Mesendoderm (in vitro differentiated cells): ENCODE measurements at regions not wholly inside any gene's neighbourhood (a gene's known extent, or its start where the extent isn't known, plus 50 kb on each side); places are given as distances from the start of the nearest gene placed in this dataset.
A peak's percentile ranks its signal among the peaks of the same experiment; 100 is the strongest.
"Not testable (repeated sequence)": the region's sequence is repeated elsewhere in the genome, so short reads cannot be mapped to it uniquely, and the experiment has no call there.

ENCODE experiments used
- DNase-seq: peaks from one replicate; pipeline ENCODE4 v3.0.0; 2013
- H2AK5ac ChIP-seq: 2 replicates; pipeline ENCODE4 v1.6.1; 2013; ENCODE audit warnings: low read length, inconsistent platforms
- H2BK120ac ChIP-seq: 2 replicates; pipeline ENCODE4 v1.6.1; 2013; ENCODE audit warnings: low read depth, mild to moderate bottlenecking, low read length, moderate library complexity, mixed read lengths
- H2BK15ac ChIP-seq: replicated peaks from 2 replicates; pipeline ENCODE4 v1.6.1; 2013; ENCODE audit warnings: low read depth, mild to moderate bottlenecking, moderate library complexity
- H2BK5ac ChIP-seq: 2 replicates; pipeline ENCODE4 v1.6.1; 2013; ENCODE audit warnings: low read length, inconsistent platforms
- H3K18ac ChIP-seq: 2 replicates; pipeline ENCODE4 v1.6.1; 2013; ENCODE audit warnings: mild to moderate bottlenecking, low read length, mixed read lengths
- H3K23ac ChIP-seq: one replicate; pipeline ENCODE4 v1.6.1; 2013; ENCODE audit warnings: low read length
- H3K27ac ChIP-seq: 2 replicates; pipeline ENCODE4 v1.5.1; 2013; ENCODE audit warnings: low read depth, mild to moderate bottlenecking, inconsistent platforms, low read length, moderate library complexity
- H3K27me3 ChIP-seq: 2 replicates; pipeline ENCODE4 v1.6.1; 2013; ENCODE audit warnings: low read length, control low read depth, mild to moderate bottlenecking, inconsistent platforms; ENCODE audit not compliant: insufficient read depth, poor library complexity
- H3K36me3 ChIP-seq: 2 replicates; pipeline ENCODE4 v1.6.1; 2013; ENCODE audit warnings: low read length, inconsistent platforms; ENCODE audit not compliant: control insufficient read depth, insufficient read depth
- H3K4ac ChIP-seq: one replicate; pipeline ENCODE4 v1.6.1; 2013; ENCODE audit warnings: low read depth, mild to moderate bottlenecking, low read length, moderate library complexity
- H3K4me1 ChIP-seq: 2 replicates; pipeline ENCODE4 v1.6.1; 2013; ENCODE audit warnings: low read depth, low read length, inconsistent platforms; ENCODE audit not compliant: control insufficient read depth
- H3K4me2 ChIP-seq: 2 replicates; pipeline ENCODE4 v1.6.1; 2013; ENCODE audit warnings: low read length
- H3K4me3 ChIP-seq: 2 replicates; pipeline ENCODE4 v1.5.1; 2013; ENCODE audit warnings: mild to moderate bottlenecking, low read length
- H3K56ac ChIP-seq: one replicate; pipeline ENCODE4 v1.6.1; 2013; ENCODE audit warnings: low read length
- H3K79me1 ChIP-seq: 2 replicates; pipeline ENCODE4 v1.6.1; 2013; ENCODE audit warnings: low read length, inconsistent platforms
- H3K79me2 ChIP-seq: 2 replicates; pipeline ENCODE4 v1.6.1; 2013; ENCODE audit warnings: mild to moderate bottlenecking, low read length; ENCODE audit not compliant: control insufficient read depth, insufficient read depth
- H3K9ac ChIP-seq: 2 replicates; pipeline ENCODE4 v1.6.1; 2013; ENCODE audit warnings: low read length, inconsistent platforms
- H4K5ac ChIP-seq: one replicate; pipeline ENCODE4 v1.6.1; 2013; ENCODE audit warnings: low read length
- H4K8ac ChIP-seq: one replicate; pipeline ENCODE4 v1.6.1; 2013; ENCODE audit warnings: low read depth, mild to moderate bottlenecking, control low read depth, low read length, moderate library complexity
- WGBS: extraction: QIAGEN DNeasy Blood & Tissue Kit; methylation state at CpG from one replicate; pipeline ENCODE4 v1.1.7; 2013; ENCODE audit warnings: low lambda C conversion rate, missing lambda C conversion rate; ENCODE audit not compliant: insufficient coverage; ENCODE audit errors: extremely low coverage; 5-methylcytosine and 5-hydroxymethylcytosine counted together

- H3K27me3 ChIP-seq = no peaks in the 10 kb centered on the region
- H3K4me3 ChIP-seq = no peak overlapping the region
- H3K23ac ChIP-seq = no peak overlapping the region
- no peak overlapping the region for H4K8ac ChIP-seq
- no peak for DNase-seq
- no peak overlapping the region for H2BK120ac ChIP-seq
- no CpG with 5 or more reads among the region's 4 CpGs for WGBS
- H2BK15ac ChIP-seq = no peak overlapping the region
- H3K79me1 ChIP-seq = no peaks in the 10 kb centered on the region
- no peak overlapping the region for H3K27ac ChIP-seq
- H2AK5ac ChIP-seq = no peak overlapping the region
- H3K4me2 ChIP-seq = no peak overlapping the region
- H3K36me3 ChIP-seq = no peaks in the 10 kb centered on the region
- H3K9ac ChIP-seq = no peak overlapping the region
- H3K4ac ChIP-seq = no peak overlapping the region
- H2BK5ac ChIP-seq = no peak overlapping the region
- H3K79me2 ChIP-seq = no peaks in the 10 kb centered on the region
- H3K56ac ChIP-seq = no peak overlapping the region
- H4K5ac ChIP-seq = no peak overlapping the region
- H3K18ac ChIP-seq = no peak overlapping the region
- H3K4me1 ChIP-seq = no peaks in the 10 kb centered on the region
These were observed 196.6 kb upstream of the TMEM196 start for GRCh38 chr7:19969859-19970493.

DNA sequence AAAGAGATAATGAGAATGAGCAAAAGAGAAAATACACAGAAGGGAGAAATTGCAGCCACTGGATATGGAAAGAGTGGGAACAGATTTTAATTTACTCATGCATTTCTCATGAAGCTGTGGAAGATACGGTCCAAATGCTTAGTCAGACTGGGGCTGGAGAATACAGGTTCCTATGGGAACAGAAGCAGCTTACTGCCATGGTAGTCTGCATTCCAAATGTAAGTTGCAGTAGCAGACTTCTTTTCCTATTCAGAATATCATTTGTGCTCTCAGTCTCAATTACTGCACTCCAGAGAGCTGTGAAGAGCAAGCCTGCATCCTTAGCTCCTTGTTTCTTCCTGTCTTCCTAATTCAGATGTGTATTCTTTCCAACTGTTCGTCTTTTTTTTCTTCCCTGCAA lies 190.8 kb upstream of the TMEM196 start:
- no peak for DNase-seq
- Histone ChIP-seq H3K27ac (no peak overlapping the region), H3K79me1 (no peaks in the 10 kb centered on the region), H3K27me3 (no peaks in the 10 kb centered on the region), H3K79me2 (no peaks in the 10 kb centered on the region), H3K9ac (no peak overlapping the region), H2AK5ac (no peak overlapping the region), H3K36me3 (no peaks in the 10 kb centered on the region), H3K4me3 (no peak overlapping the region), H3K23ac (no peak overlapping the region), H4K8ac (no peak overlapping the region), H3K4me2 (no peak overlapping the region), H2BK5ac (no peak overlapping the region), H2BK120ac (no peak overlapping the region), H3K4ac (no peak overlapping the region), H3K18ac (no peak overlapping the region), H3K4me1 (no peaks in the 10 kb centered on the region), H4K5ac (no peak overlapping the region), H2BK15ac (no peak overlapping the region), H3K56ac (no peak overlapping the region)
- no CpG with 5 or more reads among the region's 2 CpGs for WGBS

DNA sequence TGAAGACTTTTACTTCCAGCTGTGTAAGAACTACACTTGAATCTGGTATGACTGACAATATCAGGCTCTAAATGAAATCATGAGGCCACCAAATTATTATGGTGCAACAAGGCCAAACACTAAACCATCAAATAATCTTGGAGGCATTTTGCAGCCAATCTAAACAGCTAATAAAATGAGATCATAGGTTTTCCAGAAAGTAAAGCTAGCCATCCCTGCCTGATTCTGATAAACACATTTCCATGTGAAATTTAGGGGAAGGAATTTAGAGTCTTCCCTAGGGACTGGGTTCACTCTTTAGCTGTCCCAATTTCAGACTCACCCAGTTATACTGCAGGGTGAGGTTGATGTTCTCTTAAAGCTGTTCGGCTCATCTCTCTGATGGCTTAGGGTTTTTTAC lies 190.3 kb upstream of the TMEM196 start:
- Histone ChIP-seq H3K4me1 (no peaks in the 10 kb centered on the region), H3K18ac (no peak overlapping the region), H2AK5ac (no peak overlapping the region), H3K56ac (no peak overlapping the region), H2BK5ac (no peak overlapping the region), H3K23ac (no peak overlapping the region), H3K4me2 (no peak overlapping the region), H3K4ac (no peak overlapping the region), H3K9ac (no peak overlapping the region), H2BK120ac (no peak overlapping the region), H3K79me2 (no peaks in the 10 kb centered on the region), H3K36me3 (no peaks in the 10 kb centered on the region), H4K8ac (no peak overlapping the region), H3K27me3 (no peaks in the 10 kb centered on the region), H2BK15ac (no peak overlapping the region), H3K4me3 (no peak overlapping the region), H3K27ac (no peak overlapping the region), H4K5ac (no peak overlapping the region), H3K79me1 (no peaks in the 10 kb centered on the region)
- no CpG with 5 or more reads among the region's 1 CpG for WGBS
- DNase-seq = no peak

DNA sequence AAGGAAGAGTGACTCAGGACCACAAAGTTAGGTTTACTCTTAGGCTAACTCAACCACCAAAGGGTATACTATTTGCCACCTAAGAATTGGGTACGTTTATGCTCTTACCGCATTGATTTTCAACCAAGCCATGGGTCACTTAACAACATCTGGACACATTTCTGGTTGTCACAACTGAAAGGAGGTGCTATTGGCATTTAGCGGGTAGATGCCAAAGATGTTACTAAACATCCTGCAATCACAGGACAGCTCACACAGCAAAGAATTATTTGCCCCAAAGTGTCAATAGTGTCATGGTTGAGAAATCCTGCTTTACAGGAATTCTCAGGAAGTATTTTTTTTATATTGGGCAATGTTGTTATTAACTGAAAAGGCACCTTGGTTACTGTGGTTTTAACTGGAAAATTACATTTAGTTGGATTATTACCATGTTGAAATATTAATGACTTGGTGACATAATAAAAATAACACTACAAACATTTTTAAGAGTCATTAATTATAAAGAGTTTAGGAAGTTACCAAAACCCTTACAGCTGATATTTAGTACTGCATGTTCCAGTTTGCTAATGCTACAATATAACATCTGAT lies 185.0 kb upstream of the TMEM196 start:
- Histone ChIP-seq H3K4me2 (no peak overlapping the region), H2AK5ac (no peak overlapping the region), H3K79me2 (no peaks in the 10 kb centered on the region), H3K23ac (no peak overlapping the region), H2BK120ac (no peak overlapping the region), H2BK15ac (no peak overlapping the region), H4K5ac (no peak overlapping the region), H3K27ac (no peak overlapping the region), H3K4me3 (no peak overlapping the region), H3K18ac (no peak overlapping the region), H3K9ac (no peak overlapping the region), H3K27me3 (no peaks in the 10 kb centered on the region), H3K79me1 (no peaks in the 10 kb centered on the region), H3K4me1 (no peaks in the 10 kb centered on the region), H4K8ac (no peak overlapping the region), H3K4ac (no peak overlapping the region), H3K36me3 (no peaks in the 10 kb centered on the region), H2BK5ac (no peak overlapping the region), H3K56ac (no peak overlapping the region)
- WGBS = no CpG with 5 or more reads among the region's 3 CpGs
- peak; percentile 39 for DNase-seq

DNA sequence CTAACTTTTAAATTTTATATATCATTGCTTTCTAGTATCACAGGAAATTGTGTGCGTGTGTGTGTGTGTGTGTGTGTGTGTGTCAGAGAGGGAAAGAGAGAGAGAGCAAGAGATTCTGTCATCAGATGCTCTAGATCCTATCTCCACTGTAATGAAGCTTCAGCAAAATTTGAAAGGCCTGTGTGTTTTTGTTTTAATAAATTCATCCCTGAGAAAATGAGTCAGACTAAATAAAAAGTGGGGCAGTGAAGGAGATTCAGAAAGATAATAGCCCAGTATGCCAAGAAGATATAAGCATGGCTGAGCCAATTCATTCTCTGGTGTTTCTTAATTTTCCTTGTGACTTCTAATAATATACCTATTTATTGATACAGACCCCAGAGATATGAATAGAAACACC lies 184.2 kb upstream of the TMEM196 start:
- Histone ChIP-seq H4K8ac (no peak overlapping the region), H3K9ac (no peak overlapping the region), H2AK5ac (no peak overlapping the region), H4K5ac (no peak overlapping the region), H3K4me2 (no peak overlapping the region), H2BK120ac (no peak overlapping the region), H2BK15ac (no peak overlapping the region), H3K27ac (no peak overlapping the region), H3K4me1 (no peaks in the 10 kb centered on the region), H3K23ac (no peak overlapping the region), H3K79me1 (no peaks in the 10 kb centered on the region), H2BK5ac (no peak overlapping the region), H3K27me3 (no peaks in the 10 kb centered on the region), H3K18ac (no peak overlapping the region), H3K79me2 (no peaks in the 10 kb centered on the region), H3K56ac (no peak overlapping the region), H3K36me3 (no peaks in the 10 kb centered on the region), H3K4me3 (no peak overlapping the region), H3K4ac (no peak overlapping the region)
- no peak for DNase-seq
- no CpG with 5 or more reads among the region's 1 CpG for WGBS

- not testable (repeated sequence) for H3K36me3 ChIP-seq, DNase-seq, H3K79me2 ChIP-seq, H2BK15ac ChIP-seq, H3K18ac ChIP-seq, H2BK120ac ChIP-seq, H3K23ac ChIP-seq, H4K8ac ChIP-seq, H3K9ac ChIP-seq, H3K4me2 ChIP-seq, H3K27me3 ChIP-seq, H2BK5ac ChIP-seq, H3K27ac ChIP-seq, H3K4ac ChIP-seq, H4K5ac ChIP-seq, H3K4me1 ChIP-seq, H2AK5ac ChIP-seq, H3K79me1 ChIP-seq, H3K56ac ChIP-seq, H3K4me3 ChIP-seq
- no CpG with 5 or more reads among the region's 7 CpGs for WGBS
These were observed 180.7 kb upstream of the TMEM196 start for GRCh38 chr7:19954166-19954565.
